GM19452 (cell line): ENCODE measurements at regions not wholly inside any gene's neighbourhood (a gene's known extent, or its start where the extent isn't known, plus 50 kb on each side); places are given as distances from the start of the nearest gene placed in this dataset.
"Not testable (repeated sequence)": the region's sequence is repeated elsewhere in the genome, so short reads cannot be mapped to it uniquely, and the experiment has no call there.

Experiments used
- ATAC-seq: cut with Tn5 transposase; IDR thresholded peaks from one replicate; pipeline ENCODE4 v1.9.1; 2021; ENCODE audit not compliant: unreplicated experiment

DNA sequence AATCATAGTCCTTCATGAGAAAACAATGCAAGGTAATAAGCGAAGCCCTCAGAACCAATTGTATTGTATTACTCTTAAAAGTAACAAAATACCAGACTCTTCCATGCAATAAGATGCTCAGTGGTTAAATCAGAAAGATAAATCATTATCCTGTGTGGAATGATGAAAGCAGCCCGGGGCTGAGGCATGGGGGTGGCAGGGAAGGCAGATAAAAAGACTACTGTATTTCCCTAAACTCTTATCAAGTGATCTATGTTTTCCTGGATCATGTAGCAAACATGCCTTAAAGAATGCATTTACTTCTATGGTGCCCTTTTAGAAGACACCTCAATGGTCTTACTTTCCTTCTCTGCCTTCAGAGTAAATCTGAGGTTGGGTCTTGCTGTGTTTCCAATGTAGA lies 105.6 kb upstream of the DAPK1 start:
- ATAC-seq, result no peak

DNA sequence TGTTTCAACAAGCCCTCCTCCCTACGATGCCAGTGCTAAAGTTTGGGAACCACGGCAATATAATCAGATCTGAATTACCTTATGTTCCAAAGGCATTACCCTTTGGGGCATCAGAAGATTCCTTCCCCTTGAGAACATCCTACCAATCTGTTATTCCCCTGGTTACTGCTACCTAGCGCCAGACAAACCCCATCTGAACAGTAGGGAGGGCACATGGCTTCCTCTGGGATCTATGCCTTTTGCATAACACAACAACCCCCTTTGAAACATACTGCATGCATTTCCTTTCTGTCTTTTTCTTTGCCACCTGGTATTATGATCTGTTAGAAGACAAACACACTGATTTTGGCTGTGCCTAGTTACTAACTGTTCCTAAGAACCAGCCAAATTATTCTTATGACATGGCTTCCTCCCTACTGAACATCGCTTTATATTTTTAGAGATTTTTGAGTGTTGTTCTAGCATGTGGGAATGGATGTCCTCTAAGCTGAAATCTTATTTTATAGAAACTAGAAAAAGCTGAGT lies 103.9 kb upstream of the DAPK1 start:
- no peak for ATAC-seq

DNA sequence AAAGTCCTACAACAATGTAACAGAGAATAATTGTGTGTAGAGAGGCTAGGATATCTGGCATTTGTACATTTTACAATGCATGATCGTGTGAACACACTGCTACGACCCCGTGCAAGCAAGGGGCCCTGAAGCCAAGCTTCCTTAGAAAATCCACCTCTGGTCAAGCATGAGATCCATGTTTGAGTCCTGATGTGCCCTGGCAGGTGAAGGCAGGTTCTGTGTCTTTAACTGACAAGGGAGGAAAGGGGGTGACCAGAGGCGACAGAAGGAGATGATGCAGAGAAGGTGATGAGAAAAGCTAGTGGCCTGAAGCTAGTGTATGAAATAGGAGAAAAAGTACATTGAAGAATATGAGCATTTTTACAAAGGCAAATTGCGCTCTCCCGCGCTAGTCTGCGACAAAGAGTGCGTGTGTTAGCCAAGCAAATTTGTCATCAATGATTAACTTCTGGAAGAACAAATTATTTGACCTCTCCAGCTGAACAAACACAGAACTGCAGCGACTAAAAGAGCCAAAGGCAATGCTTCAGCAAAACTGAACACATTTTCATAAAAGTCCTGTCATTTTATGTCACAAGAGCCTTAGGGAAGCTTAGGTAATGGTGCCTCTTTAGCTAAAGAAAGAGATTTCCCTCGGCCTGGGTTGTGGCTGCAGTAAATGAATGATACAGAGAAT lies 101.7 kb upstream of the DAPK1 start:
- ATAC-seq, result no peak

DNA sequence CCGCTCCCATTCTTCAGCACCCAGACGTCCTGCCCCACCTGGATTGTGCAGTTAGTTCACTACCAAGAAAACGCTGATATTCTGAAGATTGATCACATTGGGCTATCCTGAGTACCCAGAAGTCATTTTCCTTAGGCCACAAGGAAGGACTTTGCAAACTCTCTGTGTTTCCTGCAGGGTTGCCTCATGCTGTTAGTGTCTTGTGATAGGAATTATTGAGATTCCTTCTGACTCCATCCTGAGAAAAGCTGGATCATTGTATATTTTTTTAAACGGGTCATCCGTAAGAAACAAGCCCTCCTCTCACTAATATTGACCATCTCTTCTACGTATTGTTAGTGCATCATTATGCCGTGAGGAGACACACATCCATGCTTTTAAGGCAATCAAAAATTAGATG lies 96.0 kb upstream of the DAPK1 start:
- no peak for ATAC-seq

DNA sequence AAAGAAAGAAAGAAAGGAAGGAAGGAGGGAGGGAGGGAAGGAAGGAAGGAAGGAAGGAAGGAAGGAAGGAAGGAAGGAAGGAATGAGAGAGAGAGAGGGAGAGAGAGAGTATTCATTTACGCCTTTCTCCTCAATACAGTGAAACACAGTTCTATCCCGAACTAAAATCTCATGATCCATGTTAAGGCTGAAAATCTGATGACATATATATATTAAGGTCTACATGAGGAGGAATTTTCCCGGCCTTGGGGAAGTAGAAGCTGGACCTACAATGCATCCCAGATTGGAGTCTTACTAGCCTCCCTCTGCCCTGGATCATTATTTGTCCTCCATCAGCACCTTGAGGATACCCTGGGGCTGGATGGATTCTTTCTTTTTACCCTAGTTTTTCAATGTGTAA lies 95.1 kb upstream of the DAPK1 start:
- ATAC-seq, result no peak

DNA sequence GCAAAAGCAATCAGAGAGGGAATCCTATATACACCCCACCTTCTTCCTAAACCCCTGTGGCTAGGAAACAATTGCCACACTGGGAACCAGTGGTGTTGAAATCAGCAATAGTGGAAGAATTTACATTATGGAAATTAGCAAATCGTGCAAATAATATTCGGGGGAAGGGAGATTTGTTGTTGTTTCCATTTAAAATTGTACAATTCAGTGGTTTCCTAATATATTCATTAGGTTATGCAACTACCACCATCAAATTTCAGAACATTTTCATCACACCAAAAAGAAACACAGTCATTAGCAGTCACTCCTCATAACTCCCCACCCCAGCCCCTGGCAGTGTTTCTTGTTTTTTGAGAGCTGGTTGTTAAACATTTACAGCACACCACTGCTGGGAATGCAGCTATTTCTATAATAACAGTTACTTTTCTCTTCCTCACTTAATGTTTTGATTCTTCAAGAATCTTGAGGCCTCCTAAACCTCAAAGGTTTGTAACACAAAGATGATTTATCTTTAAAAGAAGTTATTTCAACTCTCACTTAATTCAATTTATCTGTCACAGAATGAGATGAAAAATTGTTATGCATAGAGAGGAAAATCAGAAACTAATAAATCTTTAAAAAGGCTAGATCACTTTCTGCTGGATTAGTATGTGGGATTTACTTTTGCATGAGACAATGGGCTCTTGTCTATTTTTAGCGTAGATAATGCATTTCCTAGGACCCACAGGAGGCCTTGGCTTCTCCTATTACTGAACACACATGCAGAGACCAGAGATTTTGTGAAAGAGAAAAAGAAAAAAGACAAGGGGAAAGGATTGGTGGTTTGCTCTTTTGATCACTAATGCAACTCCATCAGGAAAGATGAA lies 91.8 kb upstream of the DAPK1 start:
- no peak for ATAC-seq

DNA sequence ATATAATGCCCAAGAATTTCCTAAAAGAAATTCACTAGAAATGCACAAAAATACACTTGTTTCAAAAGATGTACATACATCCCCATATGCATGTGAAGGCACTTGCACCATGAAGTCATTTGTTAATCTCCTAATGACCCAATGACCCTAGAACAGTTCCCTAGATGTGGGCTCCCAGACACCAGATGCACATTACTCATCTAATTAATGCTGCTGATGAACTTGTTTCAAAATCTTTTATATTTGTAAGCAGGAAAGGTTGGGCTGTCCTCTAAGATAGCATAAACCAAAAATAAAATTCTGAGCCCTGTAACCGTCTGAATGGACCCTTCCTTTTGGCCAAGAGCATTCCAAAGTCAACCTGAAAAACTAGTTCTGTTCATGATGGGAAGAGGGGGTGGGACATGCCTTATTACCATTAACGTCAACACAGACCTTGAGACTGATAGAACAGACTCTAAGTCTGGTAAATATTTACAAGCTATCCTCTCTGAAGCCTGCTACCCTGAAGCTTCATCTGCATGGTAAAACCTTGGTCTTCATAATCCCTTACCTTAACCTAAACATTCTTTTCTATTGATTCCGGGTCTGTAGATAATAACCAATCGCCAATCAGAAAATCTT lies 91.0 kb upstream of the DAPK1 start:
- ATAC-seq, result no peak

DNA sequence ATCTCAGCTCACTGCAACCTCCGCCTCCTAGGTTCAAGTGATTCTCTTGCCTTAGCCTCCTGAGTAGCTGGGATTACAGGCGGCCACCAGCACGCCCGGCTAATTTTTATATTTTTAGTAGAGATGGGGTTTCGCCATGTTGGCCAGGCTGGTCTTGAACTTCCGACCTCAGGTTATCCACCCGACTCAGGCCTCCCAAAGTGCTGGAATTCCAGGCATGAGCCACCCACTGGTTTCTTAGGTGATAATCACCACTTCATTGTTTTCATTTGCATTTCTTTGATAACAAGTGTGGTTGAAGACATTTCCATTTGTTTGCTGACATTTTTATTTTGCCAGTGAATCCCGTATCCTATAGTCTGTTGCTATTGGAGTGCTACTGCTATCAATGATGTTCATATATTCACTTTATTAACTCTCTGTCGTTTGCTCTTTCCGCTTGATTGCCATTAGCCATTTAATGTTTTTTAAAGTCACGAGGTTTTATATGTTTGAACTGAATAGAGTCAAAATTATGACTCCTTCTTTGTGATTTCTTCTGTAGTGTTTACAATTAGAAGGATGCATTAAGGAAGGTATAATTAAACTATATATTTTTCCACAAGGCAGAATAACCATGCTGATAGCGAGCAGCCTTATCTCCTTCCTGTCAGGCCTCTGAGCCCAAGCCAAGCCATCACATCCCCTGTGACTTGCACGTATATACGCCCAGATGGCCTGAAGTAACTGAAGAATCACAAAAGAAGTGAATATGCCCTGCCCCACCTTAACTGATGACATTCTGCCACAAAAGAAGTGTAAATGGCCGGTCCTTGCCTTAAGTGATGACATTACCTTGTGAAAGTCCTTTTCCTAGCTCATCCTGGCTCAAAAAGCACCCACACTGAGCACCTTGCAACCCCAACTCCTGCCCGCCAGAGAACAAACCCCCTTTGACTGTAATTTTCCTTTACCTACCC lies 87.3 kb upstream of the DAPK1 start:
- not testable (repeated sequence) for ATAC-seq

DNA sequence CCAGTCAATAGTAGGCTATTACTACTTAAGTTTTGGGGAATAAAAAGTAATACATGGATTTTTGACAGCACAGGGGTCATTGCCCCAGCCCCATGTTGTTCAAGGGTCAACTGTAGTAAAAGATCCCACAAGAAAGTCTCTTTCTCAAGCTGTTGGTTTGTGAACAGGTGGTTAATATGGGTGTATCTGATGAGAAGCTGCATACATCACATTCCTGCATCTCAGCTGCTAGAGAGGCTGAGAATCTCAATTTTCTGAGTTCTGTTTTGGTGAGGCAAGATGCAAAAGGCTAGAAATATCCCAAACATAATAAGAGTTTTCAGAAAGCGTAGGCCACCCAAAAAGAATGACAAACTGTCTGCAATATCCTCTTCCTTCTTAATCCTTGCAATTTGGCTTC lies 76.8 kb upstream of the DAPK1 start:
- no peak for ATAC-seq

DNA sequence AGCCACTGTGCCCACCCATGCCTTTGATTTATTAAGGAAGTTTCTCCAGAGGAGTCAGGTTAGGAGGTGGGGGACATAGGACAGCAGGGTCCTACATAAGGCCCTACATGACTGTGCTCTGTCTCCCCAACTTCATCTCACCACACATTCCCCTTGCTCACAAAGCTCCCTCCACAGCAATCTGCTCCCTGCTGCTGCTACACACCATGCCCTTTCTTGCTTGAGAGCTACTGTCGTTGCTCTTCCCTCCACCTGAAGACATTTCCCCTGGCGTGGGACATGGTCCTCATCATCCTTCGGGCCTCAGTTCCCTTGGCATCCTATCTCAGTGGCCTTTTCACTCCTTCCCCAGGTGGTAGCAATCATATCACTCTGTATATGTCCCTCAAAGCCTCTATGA lies 75.9 kb upstream of the DAPK1 start:
- no peak for ATAC-seq

DNA sequence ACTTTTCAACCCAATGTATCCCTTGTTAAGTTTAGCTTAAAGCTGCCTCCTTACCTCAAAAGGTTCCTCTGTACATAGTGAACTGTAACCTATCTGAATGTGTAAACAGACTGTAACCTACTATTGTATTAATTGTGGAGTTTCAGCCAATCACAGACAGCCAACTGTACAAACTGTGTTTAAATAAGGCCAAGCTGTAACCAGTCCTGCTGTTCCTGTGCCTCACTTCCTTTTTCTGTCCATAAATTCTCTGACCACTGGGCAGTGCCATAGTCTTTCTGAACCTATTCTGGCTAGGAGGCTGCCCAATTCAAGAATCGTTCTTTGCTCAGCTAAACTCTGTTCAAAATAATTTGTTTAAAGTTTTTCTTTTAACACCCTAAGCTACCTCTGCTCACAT lies 74.7 kb upstream of the DAPK1 start:
- no peak for ATAC-seq

DNA sequence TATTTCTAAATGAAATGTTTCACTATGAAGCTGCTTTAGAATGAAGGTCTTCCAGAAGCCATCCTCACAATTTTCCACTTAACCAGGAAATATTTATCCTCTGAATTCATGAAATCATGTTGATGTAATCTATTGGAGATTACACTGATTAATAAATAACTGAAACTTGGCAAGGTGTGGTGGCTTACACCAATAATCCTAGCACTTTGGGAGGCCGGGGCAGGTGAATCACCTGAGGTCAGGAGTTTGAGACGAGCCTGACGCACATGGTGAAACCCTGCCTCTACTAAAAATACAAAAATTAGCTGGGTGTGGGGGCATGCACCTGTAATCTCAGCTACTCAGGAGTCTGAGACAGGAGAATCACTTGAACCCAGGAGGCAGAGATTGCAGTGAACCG lies 73.8 kb upstream of the DAPK1 start:
- ATAC-seq, result not testable (repeated sequence)

DNA sequence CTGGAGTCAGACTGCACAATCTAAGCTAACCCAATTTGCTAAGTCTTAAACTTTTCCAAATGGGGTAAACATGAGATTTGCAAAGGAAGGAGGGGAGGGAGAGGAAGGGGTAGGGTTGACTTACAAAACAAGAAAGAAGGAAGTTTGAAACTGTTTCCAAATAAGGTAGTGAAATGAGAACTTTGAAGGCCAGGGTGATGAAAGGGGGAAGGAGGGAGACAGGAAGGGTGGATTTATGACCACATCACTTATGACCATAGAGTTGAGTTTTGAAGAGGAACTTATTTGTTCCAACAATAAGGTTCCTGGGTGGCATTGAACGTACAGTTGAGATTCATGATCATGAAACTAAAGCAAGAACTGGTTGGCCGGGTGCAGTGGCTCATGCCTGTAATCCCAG lies 72.5 kb upstream of the DAPK1 start:
- no peak for ATAC-seq

DNA sequence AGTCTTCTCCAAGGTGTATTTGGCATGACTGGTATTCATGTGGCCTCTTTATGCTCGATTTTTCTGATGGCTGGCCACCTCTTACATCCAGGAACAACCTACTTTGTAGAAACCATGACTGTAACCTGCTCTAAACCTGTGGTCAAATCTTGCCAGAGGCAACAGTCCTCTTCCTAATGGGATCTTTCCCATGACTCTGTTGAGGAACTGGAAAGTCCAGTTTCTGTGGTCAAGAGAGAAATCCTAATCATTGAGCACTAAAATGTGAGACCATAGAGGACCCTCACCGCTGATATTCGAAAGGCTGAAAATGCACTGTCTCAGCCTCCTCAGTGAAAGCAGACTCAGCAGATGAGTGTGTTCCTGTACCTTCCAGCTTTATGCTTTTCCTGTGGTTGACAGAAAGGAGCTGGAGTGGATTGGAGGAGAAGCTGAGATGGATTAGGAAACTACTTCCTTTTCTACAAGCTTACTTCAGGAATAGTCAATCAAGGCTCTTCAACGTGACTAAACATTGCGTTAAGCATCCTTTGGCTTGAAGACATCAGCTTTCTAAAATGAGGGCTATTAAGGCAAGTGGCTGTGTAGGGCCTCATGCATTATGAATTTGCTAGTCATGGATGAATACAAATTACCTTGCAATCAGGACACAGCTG lies 69.7 kb upstream of the DAPK1 start:
- ATAC-seq, result no peak

DNA sequence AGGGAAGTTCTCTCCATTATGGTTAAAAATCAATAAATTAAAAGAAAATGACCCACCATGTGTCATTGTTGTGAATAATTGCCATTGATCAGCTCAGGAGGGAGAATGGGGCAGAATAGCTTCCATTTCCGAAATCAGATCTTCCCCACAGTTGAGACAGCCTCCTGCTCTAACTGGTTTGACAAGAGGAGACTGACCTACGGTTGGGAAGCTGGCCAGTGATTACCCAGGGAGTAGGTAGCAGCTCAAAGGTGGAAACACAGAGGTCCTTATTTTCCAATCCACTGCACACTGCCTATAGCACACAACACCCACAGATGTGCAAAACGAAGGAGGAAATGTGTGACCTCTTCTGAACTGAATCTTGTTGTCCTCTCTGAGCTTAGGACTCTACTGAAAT lies 69.0 kb upstream of the DAPK1 start:
- no peak for ATAC-seq

DNA sequence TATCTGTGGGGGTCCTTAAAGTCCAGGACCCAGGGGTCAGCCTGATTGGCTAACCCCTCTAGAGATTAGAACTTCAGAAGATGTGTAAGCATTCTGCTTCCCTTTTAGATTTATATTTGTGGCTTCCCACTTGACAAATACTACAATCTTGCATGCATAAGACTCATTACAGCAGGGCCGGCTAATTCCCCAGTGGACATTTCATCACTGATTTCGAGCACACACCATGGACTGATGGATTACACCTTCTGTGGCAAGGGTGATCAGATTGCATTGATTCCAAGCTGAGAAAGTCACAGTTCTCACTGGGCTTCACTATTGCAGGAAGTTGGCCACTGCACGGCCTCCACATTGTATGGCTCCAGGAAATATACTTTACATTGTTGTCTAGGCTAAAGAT lies 65.8 kb upstream of the DAPK1 start:
- ATAC-seq, result no peak

DNA sequence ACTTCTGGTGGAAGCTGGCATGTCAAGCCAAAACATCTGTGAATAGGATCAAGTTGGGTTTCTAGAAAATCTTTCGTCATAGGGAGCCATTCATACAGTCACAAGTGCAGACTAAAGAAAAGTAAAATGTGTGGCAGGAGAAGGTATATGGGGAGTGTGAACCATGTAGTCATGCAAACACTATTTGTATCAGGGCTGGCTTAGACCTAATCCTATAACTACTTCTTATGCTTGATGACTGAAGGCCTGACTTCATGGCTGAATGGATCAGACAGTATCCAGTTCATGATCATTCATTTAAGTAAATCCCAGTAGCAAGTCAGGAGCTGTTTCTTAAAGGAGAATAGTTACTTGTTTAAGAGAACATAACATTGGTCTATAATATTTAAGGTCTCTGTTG lies 63.8 kb upstream of the DAPK1 start:
- no peak for ATAC-seq

DNA sequence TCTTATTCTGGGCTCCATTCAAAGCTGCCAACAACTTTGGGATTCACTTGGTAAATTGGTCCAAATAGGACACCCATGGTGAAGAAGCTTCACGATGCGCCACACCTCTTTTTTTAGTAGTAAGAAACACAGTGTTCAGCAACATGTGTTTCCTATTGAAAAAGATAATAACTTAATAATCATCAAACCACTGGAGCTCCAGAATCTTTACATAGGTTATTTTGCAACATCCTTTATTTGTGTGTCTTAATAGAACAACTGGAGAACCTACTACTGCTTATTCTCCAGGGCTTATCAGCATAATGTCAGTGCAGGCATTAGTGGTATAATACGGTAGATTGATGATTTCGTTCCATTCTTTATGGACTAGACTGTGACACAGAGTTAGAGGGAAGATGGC lies 63.3 kb upstream of the DAPK1 start:
- no peak for ATAC-seq

DNA sequence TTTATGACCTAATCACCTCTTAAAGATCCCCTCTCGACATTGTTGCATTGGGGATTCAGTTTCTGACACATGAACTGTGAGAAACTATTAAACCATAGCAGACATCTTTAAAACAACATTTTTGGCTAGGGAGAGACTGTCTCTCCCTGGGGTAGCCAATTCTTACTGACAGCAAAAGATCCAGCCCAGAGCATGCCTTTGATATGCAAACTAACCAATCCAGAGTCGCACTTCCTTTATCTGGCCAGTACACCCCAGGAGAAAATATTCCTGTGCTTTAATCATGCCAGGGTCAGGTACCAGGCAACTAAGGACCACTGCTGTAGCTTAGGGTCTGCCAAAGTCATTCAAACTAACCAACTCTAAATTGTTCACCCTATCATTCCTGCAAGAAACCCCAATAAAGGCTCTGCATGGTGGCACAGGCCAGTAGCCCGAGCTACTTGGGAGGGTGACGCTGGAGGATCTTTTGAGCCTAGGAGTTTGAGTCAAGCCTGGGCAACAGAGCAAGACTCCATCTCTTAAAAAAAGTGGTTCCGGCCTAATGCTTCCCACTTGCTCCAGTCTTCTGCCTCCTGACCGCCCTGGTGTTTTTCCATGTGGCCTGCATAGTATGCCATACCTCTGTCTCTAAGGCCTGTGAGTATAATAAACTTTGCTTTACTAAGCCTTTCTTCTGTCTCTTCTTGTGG lies 62.3 kb upstream of the DAPK1 start:
- ATAC-seq, result no peak

DNA sequence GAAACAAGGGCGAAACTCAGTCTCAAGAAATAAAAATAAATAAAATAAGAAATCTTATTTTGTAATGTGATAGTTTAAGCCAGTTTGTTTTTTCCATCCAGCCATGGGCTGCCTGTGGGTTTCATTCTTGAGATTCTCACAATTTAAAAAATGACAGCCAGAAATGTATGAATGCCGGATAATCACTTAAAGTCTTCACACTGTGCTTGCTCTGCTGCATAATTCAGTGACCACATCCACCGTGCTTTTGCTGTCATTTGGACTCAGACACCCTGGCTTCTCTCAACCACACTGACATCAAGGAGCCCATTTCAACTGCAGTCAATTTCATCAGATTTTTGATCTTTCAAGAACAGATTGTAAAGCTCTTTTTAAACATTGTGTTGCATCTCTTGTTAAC lies 61.0 kb upstream of the DAPK1 start:
- ATAC-seq, result no peak
